ENCODE measurements at regions not wholly inside any gene's neighbourhood (a gene's known extent, or its start where the extent isn't known, plus 50 kb on each side); places are given as distances from the start of the nearest gene placed in this dataset.
A peak's percentile ranks its signal among the peaks of the same experiment; 100 is the strongest.

DNA sequence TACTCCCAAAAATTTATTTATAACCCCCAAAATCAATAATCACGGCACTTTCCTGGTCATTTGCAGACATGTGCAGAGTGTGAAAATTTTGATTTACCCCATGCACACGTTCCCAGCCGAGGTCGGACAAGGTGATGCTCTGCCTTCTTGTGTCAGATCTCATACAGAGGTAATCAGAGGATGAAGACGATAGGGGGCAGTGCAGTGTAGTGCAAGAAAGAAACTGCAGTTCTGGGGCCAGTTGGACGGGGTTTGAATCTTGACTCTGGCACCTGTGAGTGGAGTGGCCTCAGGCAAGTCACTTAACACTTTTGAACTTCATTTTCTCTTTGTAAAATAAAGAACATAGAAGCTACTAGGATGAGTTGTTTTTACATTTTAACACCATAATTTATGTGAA lies 88.4 kb downstream of the FRMPD3 start:
- H3K4me3 ChIP-seq (ENCODE audit: low read depth, low read length, poor library complexity, severe bottlenecking) = no peak overlapping the region
- H4K20me1 ChIP-seq (ENCODE audit: insufficient read depth, low read length) = no peaks in the 10 kb centered on the region
- no peak overlapping the region for H3K27ac ChIP-seq (ENCODE audit: low read depth, low read length, poor library complexity, severe bottlenecking)
- H3F3A ChIP-seq (ENCODE audit: insufficient read depth, low read length) = no peaks in the 10 kb centered on the region
- H3K9ac ChIP-seq (ENCODE audit: low read length) = no peak overlapping the region
- H3K79me2 ChIP-seq (ENCODE audit: insufficient read depth, low read length) = no peaks in the 10 kb centered on the region
- no peak overlapping the region for H3K4me2 ChIP-seq (ENCODE audit: low read length)
- H3K36me3 ChIP-seq (ENCODE audit: insufficient read depth, low read length) = no peaks in the 10 kb centered on the region
- no peaks in the 10 kb centered on the region for H3K9me2 ChIP-seq (ENCODE audit: low read depth, low read length)
- no peak for TF ChIP-seq EZH2 (IDR thresholded peaks at IDR 0.05; ENCODE audit: borderline replicate concordance, low read length)
- TF ChIP-seq, protein P1, sequence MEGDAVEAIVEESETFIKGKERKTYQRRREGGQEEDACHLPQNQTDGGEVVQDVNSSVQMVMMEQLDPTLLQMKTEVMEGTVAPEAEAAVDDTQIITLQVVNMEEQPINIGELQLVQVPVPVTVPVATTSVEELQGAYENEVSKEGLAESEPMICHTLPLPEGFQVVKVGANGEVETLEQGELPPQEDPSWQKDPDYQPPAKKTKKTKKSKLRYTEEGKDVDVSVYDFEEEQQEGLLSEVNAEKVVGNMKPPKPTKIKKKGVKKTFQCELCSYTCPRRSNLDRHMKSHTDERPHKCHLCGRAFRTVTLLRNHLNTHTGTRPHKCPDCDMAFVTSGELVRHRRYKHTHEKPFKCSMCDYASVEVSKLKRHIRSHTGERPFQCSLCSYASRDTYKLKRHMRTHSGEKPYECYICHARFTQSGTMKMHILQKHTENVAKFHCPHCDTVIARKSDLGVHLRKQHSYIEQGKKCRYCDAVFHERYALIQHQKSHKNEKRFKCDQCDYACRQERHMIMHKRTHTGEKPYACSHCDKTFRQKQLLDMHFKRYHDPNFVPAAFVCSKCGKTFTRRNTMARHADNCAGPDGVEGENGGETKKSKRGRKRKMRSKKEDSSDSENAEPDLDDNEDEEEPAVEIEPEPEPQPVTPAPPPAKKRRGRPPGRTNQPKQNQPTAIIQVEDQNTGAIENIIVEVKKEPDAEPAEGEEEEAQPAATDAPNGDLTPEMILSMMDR (IDR thresholded peaks at IDR 0.05; ENCODE audit: low read length) = peak; percentile 45; the same call in 1 of the 2 replicates
- no peaks in the 10 kb centered on the region for H3K9me3 ChIP-seq (ENCODE audit: low read length)
- no peaks in the 10 kb centered on the region for H3K27me3 ChIP-seq (ENCODE audit: insufficient read depth, low read length)
- no peak overlapping the region for H2AFZ ChIP-seq (ENCODE audit: low read length)
- H3K4me1 ChIP-seq (ENCODE audit: insufficient read depth, low read length, severe bottlenecking) = no peaks in the 10 kb centered on the region

DNA sequence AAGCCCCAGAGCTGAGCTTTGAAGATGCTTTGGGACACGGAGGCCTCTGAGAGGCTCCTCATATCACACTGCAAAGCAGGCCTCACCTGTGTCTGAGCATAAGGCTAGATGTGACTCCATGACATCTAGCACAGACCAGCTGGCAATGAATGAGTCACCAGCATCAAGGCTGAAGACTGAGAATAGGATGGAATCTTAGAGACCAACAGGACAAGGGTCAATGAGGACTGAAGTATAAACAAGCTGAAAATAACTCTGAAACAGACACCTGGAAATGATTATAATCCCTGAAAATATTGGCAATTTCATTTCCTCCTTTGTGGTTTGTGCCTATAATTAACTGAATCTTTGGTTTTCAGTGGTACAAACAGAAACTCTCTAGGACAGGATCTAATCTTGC lies 87.1 kb upstream of the PRPS1 start:
- H3K9me2 ChIP-seq (ENCODE audit: low read depth, low read length) = no peaks in the 10 kb centered on the region
- no peak overlapping the region for H2AFZ ChIP-seq (ENCODE audit: low read length)
- no peaks in the 10 kb centered on the region for H3K27me3 ChIP-seq (ENCODE audit: insufficient read depth, low read length)
- H3K9ac ChIP-seq (ENCODE audit: low read length) = no peak overlapping the region
- H3K9me3 ChIP-seq (ENCODE audit: low read length) = no peaks in the 10 kb centered on the region
- TF ChIP-seq, protein P1 (IDR thresholded peaks at IDR 0.05; ENCODE audit: low read length) = no peak
- no peak for TF ChIP-seq EZH2 (IDR thresholded peaks at IDR 0.05; ENCODE audit: borderline replicate concordance, low read length)
- H3K4me3 ChIP-seq (ENCODE audit: low read depth, low read length, poor library complexity, severe bottlenecking) = no peak overlapping the region
- no peaks in the 10 kb centered on the region for H3K36me3 ChIP-seq (ENCODE audit: insufficient read depth, low read length)
- no peaks in the 10 kb centered on the region for H3F3A ChIP-seq (ENCODE audit: insufficient read depth, low read length)
- no peak overlapping the region for H3K4me2 ChIP-seq (ENCODE audit: low read length)
- no peak overlapping the region for H3K27ac ChIP-seq (ENCODE audit: low read depth, low read length, poor library complexity, severe bottlenecking)
- no peaks in the 10 kb centered on the region for H3K79me2 ChIP-seq (ENCODE audit: insufficient read depth, low read length)
- H4K20me1 ChIP-seq (ENCODE audit: insufficient read depth, low read length) = no peaks in the 10 kb centered on the region
- no peaks in the 10 kb centered on the region for H3K4me1 ChIP-seq (ENCODE audit: insufficient read depth, low read length, severe bottlenecking)

DNA sequence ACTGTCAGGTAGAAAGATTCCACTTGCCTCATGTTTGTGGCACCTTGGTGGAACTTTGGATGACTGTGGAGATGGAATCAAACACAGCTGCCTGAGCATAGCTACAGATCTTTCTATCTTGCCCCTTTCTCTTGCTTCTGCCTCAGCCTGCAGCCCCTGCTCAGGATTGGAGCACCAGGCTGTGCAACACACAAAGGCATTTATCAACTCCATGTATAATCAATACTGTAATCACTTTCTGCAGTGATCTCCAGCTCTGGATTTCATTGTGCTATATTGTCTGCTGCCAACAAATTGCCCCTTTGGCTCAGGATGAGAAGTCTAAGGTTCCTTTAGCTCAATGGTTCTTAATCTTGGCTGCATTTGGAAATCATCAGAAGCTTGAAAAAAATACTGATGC lies 86.3 kb upstream of the PRPS1 start:
- H3K27me3 ChIP-seq (ENCODE audit: insufficient read depth, low read length) = no peaks in the 10 kb centered on the region
- H3K79me2 ChIP-seq (ENCODE audit: insufficient read depth, low read length) = no peaks in the 10 kb centered on the region
- H3K4me3 ChIP-seq (ENCODE audit: low read depth, low read length, poor library complexity, severe bottlenecking) = no peak overlapping the region
- H3K36me3 ChIP-seq (ENCODE audit: insufficient read depth, low read length) = no peaks in the 10 kb centered on the region
- no peaks in the 10 kb centered on the region for H3K9me2 ChIP-seq (ENCODE audit: low read depth, low read length)
- no peak overlapping the region for H3K27ac ChIP-seq (ENCODE audit: low read depth, low read length, poor library complexity, severe bottlenecking)
- no peaks in the 10 kb centered on the region for H4K20me1 ChIP-seq (ENCODE audit: insufficient read depth, low read length)
- H3K4me2 ChIP-seq (ENCODE audit: low read length) = no peak overlapping the region
- H3K9ac ChIP-seq (ENCODE audit: low read length) = no peak overlapping the region
- H3F3A ChIP-seq (ENCODE audit: insufficient read depth, low read length) = no peaks in the 10 kb centered on the region
- no peak for TF ChIP-seq EZH2 (IDR thresholded peaks at IDR 0.05; ENCODE audit: borderline replicate concordance, low read length)
- TF ChIP-seq, protein P1 (IDR thresholded peaks at IDR 0.05; ENCODE audit: low read length) = no peak
- no peaks in the 10 kb centered on the region for H3K9me3 ChIP-seq (ENCODE audit: low read length)
- no peak overlapping the region for H2AFZ ChIP-seq (ENCODE audit: low read length)
- no peaks in the 10 kb centered on the region for H3K4me1 ChIP-seq (ENCODE audit: insufficient read depth, low read length, severe bottlenecking)

Measured in OCI-LY1 (cell line).